K562 (cell line): ENCODE measurements at regions not wholly inside any gene's neighbourhood (a gene's known extent, or its start where the extent isn't known, plus 50 kb on each side); places are given as distances from the start of the nearest gene placed in this dataset.
A peak's percentile ranks its signal among the peaks of the same experiment; 100 is the strongest.

Experiments used
- ATAC-seq: fragments of 200-7000 bp; cut with Tn5 transposase; 3 replicates; pipeline ENCODE4 v1.9.1; 2020; ENCODE audit warnings: moderate library complexity
- BruUV-seq: library from RNA; stranded (reverse); fragments of 400-500 nt; replicated peaks from 2 replicates; lab custom pipeline; 2021; lab: Mats Ljungman, UMichigan
- CTCF ChIA-PET: fragments of 300-600 bp; formaldehyde crosslinking; extraction: SDS; loops from one replicate; lab custom pipeline; 2021; ENCODE audit warnings: low intra/inter-chr PET ratio; lab: Yijun Ruan, JAX
- POLR2A ChIA-PET: fragments of 300-600, 350-650 bp; sonication (Branson Sonifier 250); formaldehyde crosslinking; extraction: SDS; loops from one replicate; lab custom pipeline; 2021; ENCODE audit warnings: antibody characterized with exemption, inconsistent platforms; lab: Yijun Ruan, JAX
- DNase-seq, 4 experiments: peaks; one replicate each; pipeline versions ENCODE4 v3.0.0 to v3.0.0-alpha.2; 2011 to 2018; ENCODE audit warnings: low spot score in 3 of 4, mixed read lengths in 3 of 4; ENCODE audit errors: extremely low read depth in 1 of 4
- FAIRE-seq: peaks from 2 replicates; lab custom pipeline; 2011; peaks lifted over from hg19 to GRCh38; lab: Jason Lieb, UNC
- H2AFZ ChIP-seq: 2 replicates; pipeline ENCODE4 v1.6.0; 2011; ENCODE audit warnings: low read depth, low read length, control low read depth, inconsistent platforms
- H3K27ac ChIP-seq: fragments of 200-600 bp; 3 replicates; pipeline ENCODE4 v1.8.0; 2011; ENCODE audit warnings: low read depth, mild to moderate bottlenecking, control low read depth, inconsistent platforms, low read length, moderate library complexity, mixed read lengths; ENCODE audit errors: extremely low read depth
- H3K27me3 ChIP-seq, 2 experiments: fragments of 300-600 bp in 1 of 2; 2 replicates in 1 of 2; 3 replicates in 1 of 2; pipeline versions ENCODE4 v1.6.0 to v1.8.0; 2011; ENCODE audit warnings: inconsistent platforms in 2 of 2, low read length in 2 of 2, mild to moderate bottlenecking in 1 of 2, mixed read lengths in 1 of 2, moderate library complexity in 1 of 2; ENCODE audit not compliant: control insufficient read depth in 2 of 2, insufficient read depth in 2 of 2
- H3K36me3 ChIP-seq: fragments of 300-600 bp; 3 replicates; pipeline ENCODE4 v1.8.0; 2011; ENCODE audit warnings: mild to moderate bottlenecking, low read length, inconsistent platforms; ENCODE audit not compliant: control insufficient read depth, insufficient read depth
- H3K4me1 ChIP-seq, 2 experiments: fragments of 200-600 bp in 1 of 2; replicated peaks in 1 of 2; 2 replicates in 1 of 2; 3 replicates in 1 of 2; pipeline versions ENCODE4 v1.5.1 to v1.8.0; 2011; ENCODE audit warnings: inconsistent platforms in 2 of 2, low read length in 2 of 2, mild to moderate bottlenecking in 1 of 2, mixed read lengths in 1 of 2, moderate library complexity in 1 of 2; ENCODE audit not compliant: control insufficient read depth in 2 of 2, insufficient read depth in 2 of 2
- H3K4me2 ChIP-seq: 2 replicates; pipeline ENCODE4 v1.6.1; 2011; ENCODE audit warnings: low read length, control low read depth, inconsistent platforms, mixed read lengths; ENCODE audit not compliant: insufficient read depth
- H3K4me3 ChIP-seq: fragments of 200-600 bp; sonication (generic), shearing (Covaris generic); 2 replicates; pipeline ENCODE4 v1.5.1; 2016; ENCODE audit warnings: control low read depth, inconsistent platforms
- H3K79me2 ChIP-seq: fragments of 200-600 bp; 3 replicates; pipeline ENCODE4 v1.8.0; 2011; ENCODE audit warnings: low read length, inconsistent platforms; ENCODE audit not compliant: control insufficient read depth, insufficient read depth
- H3K9ac ChIP-seq, 2 experiments: 2 replicates each; pipeline versions ENCODE4 v1.6.0 to v1.6.1; 2011; ENCODE audit warnings: low read depth in 2 of 2, low read length in 2 of 2, control low read depth in 1 of 2, inconsistent platforms in 1 of 2, mild to moderate bottlenecking in 1 of 2, mixed read lengths in 1 of 2; ENCODE audit not compliant: insufficient read depth in 1 of 2
- H3K9me1 ChIP-seq: one replicate; pipeline ENCODE4 v1.6.0; 2011; ENCODE audit warnings: inconsistent platforms, mild to moderate bottlenecking, low read length, moderate library complexity; ENCODE audit not compliant: control insufficient read depth, insufficient read depth
- H3K9me3 ChIP-seq: replicated peaks from 2 replicates; pipeline ENCODE4 v1.5.1; 2011; ENCODE audit warnings: low read depth, low read length, inconsistent platforms; ENCODE audit not compliant: control insufficient read depth, insufficient read depth
- H4K20me1 ChIP-seq: replicated peaks from 2 replicates; pipeline ENCODE4 v1.6.1; 2011; ENCODE audit warnings: low read length, inconsistent platforms, mixed read lengths; ENCODE audit not compliant: control insufficient read depth, insufficient read depth
- ATF3 ChIP-seq, 2 experiments: fragments of 450-650 bp in 1 of 2; sonication (generic) in 1 of 2; formaldehyde crosslinking in 1 of 2; IDR thresholded peaks in 1 of 2; conservative IDR thresholded peaks in 1 of 2; 2 replicates each; pipeline versions ENCODE4 v1.6.1 to v1.8.1; 2016 to 2023; ENCODE audit warnings: mild to moderate bottlenecking in 2 of 2, moderate library complexity in 2 of 2, inconsistent platforms in 1 of 2, missing genetic modification reagents in 1 of 2
- CBX3 ChIP-seq, 2 experiments: IDR thresholded peaks; 1 replicate in 1 of 2; 2 replicates in 1 of 2; pipeline ENCODE4 v1.6.1; 2012; ENCODE audit warnings: inconsistent platforms in 2 of 2, low read length in 2 of 2, borderline replicate concordance in 1 of 2, control low read depth in 1 of 2
- CREM ChIP-seq: IDR thresholded peaks from 2 replicates; pipeline ENCODE4 v1.6.1; 2014; ENCODE audit warnings: antibody characterized with exemption, low read depth
- DLX4 ChIP-seq: fragments of 250-450 bp; sonication (Bioruptor Pico); IDR thresholded peaks from 2 replicates; pipeline ENCODE4 v1.6.1; 2021; ENCODE audit warnings: mild to moderate bottlenecking
- HOXB6 ChIP-seq: fragments of 250-450 bp; sonication (Bioruptor Pico); IDR thresholded peaks from 2 replicates; pipeline ENCODE4 v1.5.1; 2022; ENCODE audit warnings: mild to moderate bottlenecking, borderline replicate concordance
- IRF1 ChIP-seq: sonication (generic); formaldehyde crosslinking; IDR thresholded peaks from 2 replicates; pipeline ENCODE4 v1.8.0; 2022; ENCODE audit warnings: missing genetic modification reagents, mild to moderate bottlenecking, borderline replicate concordance
- KLF6 ChIP-seq: fragments of 250-450 bp; sonication (Bioruptor Pico); IDR thresholded peaks from 2 replicates; pipeline ENCODE4 v1.4.0; 2020; ENCODE audit warnings: mild to moderate bottlenecking, moderate library complexity, borderline replicate concordance
- L3MBTL2 ChIP-seq: fragments of 450-650 bp; IDR thresholded peaks from 2 replicates; pipeline ENCODE4 v1.6.1; 2016; ENCODE audit warnings: mild to moderate bottlenecking, moderate library complexity
- MIER1 ChIP-seq: fragments of 450-650 bp; IDR thresholded peaks from 2 replicates; pipeline ENCODE4 v1.6.1; 2016; ENCODE audit warnings: antibody characterized with exemption, mild to moderate bottlenecking, low read depth
- MXI1 ChIP-seq: IDR thresholded peaks from 2 replicates; pipeline ENCODE4 v1.6.1; 2011; ENCODE audit warnings: low read depth, mild to moderate bottlenecking, improper control_type of control experiment, low read length
- NCOA1 ChIP-seq: fragments of 450-650 bp; IDR thresholded peaks from 2 replicates; pipeline ENCODE4 v1.6.1; 2016; ENCODE audit warnings: low read depth
- NFE2 ChIP-seq: IDR thresholded peaks from 2 replicates; pipeline ENCODE4 v1.6.1; 2014; ENCODE audit warnings: antibody characterized with exemption, low read depth
- NFE2L1 ChIP-seq: fragments of 450-650 bp; IDR thresholded peaks from 2 replicates; pipeline ENCODE4 v1.6.1; 2016; ENCODE audit warnings: missing genetic modification characterization, low read depth, mild to moderate bottlenecking, missing compliant biosample characterization, moderate library complexity, borderline replicate concordance
- SMARCB1 ChIP-seq: IDR thresholded peaks from 2 replicates; pipeline ENCODE4 v1.6.1; 2011; ENCODE audit warnings: improper control_type of control experiment, low read depth; ENCODE audit not compliant: insufficient read length
- YBX1 ChIP-seq: fragments of 450-650 bp; IDR thresholded peaks from 2 replicates; pipeline ENCODE4 v1.7.1; 2016; ENCODE audit warnings: mild to moderate bottlenecking
- ZNF277 ChIP-seq: fragments of 250-450 bp; sonication (Bioruptor Pico); IDR thresholded peaks from 2 replicates; pipeline ENCODE4 v1.8.0; 2022; ENCODE audit warnings: inconsistent platforms, mild to moderate bottlenecking, moderate library complexity, borderline replicate concordance
- ZNF445 ChIP-seq: fragments of 250-450 bp; sonication (Bioruptor Pico); IDR thresholded peaks from 2 replicates; pipeline ENCODE4 v1.4.0; 2020; ENCODE audit warnings: low read depth, mild to moderate bottlenecking, moderate library complexity
- ZNF778 ChIP-seq: fragments of 450-650 bp; formaldehyde crosslinking; IDR thresholded peaks from 2 replicates; pipeline ENCODE4 v1.4.0; 2020; ENCODE audit warnings: mild to moderate bottlenecking, moderate library complexity
- WGBS: fragments of 100-300 bp; shearing (Covaris generic); methylation state at CpG from one replicate; pipeline ENCODE4 v1.1.6; 2016; ENCODE audit warnings: low coverage, mixed read lengths; ENCODE audit not compliant: insufficient coverage; ENCODE audit errors: missing lambda C conversion rate; 5-methylcytosine and 5-hydroxymethylcytosine counted together
- in situ Hi-C: fragments of 300-500 bp; cut with MboI; formaldehyde crosslinking; loops from 4 replicates; pipeline ENCODE4 v1.15.0; 2018; ENCODE audit warnings: inconsistent platforms, mixed read lengths
- intact Hi-C: fragments of 100-400 bp; cut with micrococcal nuclease; formaldehyde crosslinking; loops from 2 replicates; pipeline ENCODE4 v1.14.2; 2022
- TF ChIP-seq, protein P1 (sequence below): sonication (generic); formaldehyde crosslinking; IDR thresholded peaks from 2 replicates; pipeline ENCODE4 v1.8.1; 2022; ENCODE audit warnings: missing genetic modification reagents

DNA sequence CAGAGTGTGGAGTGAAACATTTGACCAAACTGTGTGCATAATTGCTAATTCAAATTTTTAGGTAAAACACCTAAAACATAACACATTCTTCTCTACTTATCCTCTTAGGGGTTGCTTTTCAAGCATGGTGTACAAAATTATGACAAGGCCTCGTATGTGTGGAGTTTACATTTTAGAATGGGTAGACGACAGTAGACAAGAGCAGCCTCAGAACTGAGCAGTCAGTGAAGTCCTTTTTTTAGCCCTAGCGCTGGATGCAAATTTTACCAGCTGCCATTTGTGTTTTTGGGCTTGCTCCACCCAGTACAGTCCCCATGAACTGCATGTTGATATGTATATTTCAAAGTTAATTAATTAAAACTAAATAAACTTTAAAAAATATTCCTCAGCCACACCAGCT lies 64.7 kb upstream of the TOP3B start:
- CTCF ChIA-PET = no interaction called here
- DNase-seq = no peak
- H3K9me3 ChIP-seq = no peaks in the 10 kb centered on the region
- peak; percentile 8; the same call in 2 of the 3 replicates for ATAC-seq
- H3K9me1 ChIP-seq = no peaks in the 10 kb centered on the region
- 0% methylated on average over 3 of the region's 3 CpGs for WGBS
- peaks cover 13% of the 10 kb centered on the region; the same call in 1 of the 2 replicates for H4K20me1 ChIP-seq
- intact Hi-C loops (loop anchor here (2.0 to 5.0 kb wide), 2 partner anchors 20 to 60 kb away; no protein-coding TSS in a partner anchor), in situ Hi-C loops (no loop called here)
- no peaks in the 10 kb centered on the region for H3K36me3 ChIP-seq
- H3K4me1 ChIP-seq = no peaks in the 10 kb centered on the region; a peak in 1 of 5 replicates
- H3K9ac ChIP-seq = no peak overlapping the region
- BruUV-seq = no TSS peak
- H3K27me3 ChIP-seq = peaks cover 28 to 30% of the 10 kb centered on the region in 2 experiments
- no peak overlapping the region for H3K27ac ChIP-seq
- H3K79me2 ChIP-seq = no peaks in the 10 kb centered on the region
- no peak for FAIRE-seq
- no peak overlapping the region for H3K4me3 ChIP-seq
- POLR2A ChIA-PET = interaction anchor here (1.6 to 6.4 kb wide), 2 partner anchors 9 to 10 kb away, joined by 4 to 110 read pairs; no protein-coding TSS in a partner anchor
- no peak overlapping the region for H3K4me2 ChIP-seq
- no peak overlapping the region for H2AFZ ChIP-seq
- TF ChIP-seq CREM (no peak), KLF6 (CRISPR knock-in tag) (no peak), SMARCB1 (no peak), ZNF277 (CRISPR knock-in tag) (0 out of 2 replicates have a peak, but pooled peaks have one; percentile 18), HOXB6 (CRISPR knock-in tag) (0 out of 2 replicates have a peak, but pooled peaks have one; percentile 27), IRF1 (no peak), NFE2L1 (tag) (no peak), ZNF445 (CRISPR knock-in tag) (no peak), NFE2 (no peak), ATF3 (IDR thresholded peaks at IDR 0.05) (no peak), ATF3 (CRISPR knock-in tag; conservative IDR thresholded peaks at IDR 0.05) (no peak), L3MBTL2 (no peak), MXI1 (no peak), CBX3 (IDR thresholded peaks at IDR 0.05; ENCODE audit: borderline replicate concordance in 1 of 2, low read length in 2 of 2) (no peak), YBX1 (no peak), NCOA1 (no peak), DLX4 (no peak), MIER1 (no peak), ZNF778 (CRISPR knock-in tag) (no peak)
- TF ChIP-seq, protein P1, sequence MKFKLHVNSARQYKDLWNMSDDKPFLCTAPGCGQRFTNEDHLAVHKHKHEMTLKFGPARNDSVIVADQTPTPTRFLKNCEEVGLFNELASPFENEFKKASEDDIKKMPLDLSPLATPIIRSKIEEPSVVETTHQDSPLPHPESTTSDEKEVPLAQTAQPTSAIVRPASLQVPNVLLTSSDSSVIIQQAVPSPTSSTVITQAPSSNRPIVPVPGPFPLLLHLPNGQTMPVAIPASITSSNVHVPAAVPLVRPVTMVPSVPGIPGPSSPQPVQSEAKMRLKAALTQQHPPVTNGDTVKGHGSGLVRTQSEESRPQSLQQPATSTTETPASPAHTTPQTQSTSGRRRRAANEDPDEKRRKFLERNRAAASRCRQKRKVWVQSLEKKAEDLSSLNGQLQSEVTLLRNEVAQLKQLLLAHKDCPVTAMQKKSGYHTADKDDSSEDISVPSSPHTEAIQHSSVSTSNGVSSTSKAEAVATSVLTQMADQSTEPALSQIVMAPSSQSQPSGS (CRISPR knock-in tag) = no peak
